HL-60/S4 treated with phorbol 12-myristate 13-acetate at 8.2 ng/mL for 4 days and 3 days (cell line): ENCODE measurements at regions not wholly inside any gene's neighbourhood (a gene's known extent, or its start where the extent isn't known, plus 50 kb on each side); places are given as distances from the start of the nearest gene placed in this dataset.

ENCODE experiments used
- in situ Hi-C: fragments of 300-500 bp; cut with MboI; formaldehyde crosslinking; loops from 2 replicates; pipeline ENCODE4 v1.15.0; 2022; ENCODE audit warnings: low sequenced_read_pairs

GRCh38 chr4:155616117-155616516 is 50.5 kb upstream of the GUCY1A1 start:
- in situ Hi-C loops, result no loop called here

- in situ Hi-C loops, result no loop called here
These were observed 51.4 kb upstream of the GUCY1A1 start for GRCh38 chr4:155615081-155615887.

GRCh38 chr4:155614111-155614762 is 52.4 kb upstream of the GUCY1A1 start:
- in situ Hi-C loops, result no loop called here

- in situ Hi-C loops, result no loop called here
These were observed 54.6 kb upstream of the GUCY1A1 start for GRCh38 chr4:155612074-155612473.

GRCh38 chr4:155611501-155611900 is 55.1 kb upstream of the GUCY1A1 start:
- in situ Hi-C loops, result no loop called here

GRCh38 chr4:155610143-155610542 is 56.5 kb upstream of the GUCY1A1 start:
- in situ Hi-C loops, result no loop called here

- in situ Hi-C loops, result no loop called here
These were observed 57.1 kb upstream of the GUCY1A1 start for GRCh38 chr4:155609455-155610059.

- in situ Hi-C loops, result no loop called here
These were observed 58.3 kb upstream of the GUCY1A1 start for GRCh38 chr4:155608225-155608885.

- in situ Hi-C loops, result no loop called here
These were observed 59.2 kb upstream of the GUCY1A1 start for GRCh38 chr4:155607481-155607880.

- in situ Hi-C loops, result no loop called here
These were observed 61.7 kb upstream of the GUCY1A1 start for GRCh38 chr4:155604718-155605626.

- in situ Hi-C loops, result no loop called here
These were observed 63.2 kb upstream of the GUCY1A1 start for GRCh38 chr4:155603360-155603891.

- in situ Hi-C loops, result no loop called here
These were observed 64.1 kb upstream of the GUCY1A1 start for GRCh38 chr4:155602351-155603140.

GRCh38 chr4:155600244-155600643 is 66.4 kb upstream of the GUCY1A1 start:
- in situ Hi-C loops, result no loop called here

- in situ Hi-C loops, result no loop called here
These were observed 67.1 kb upstream of the GUCY1A1 start for GRCh38 chr4:155599596-155599995.

GRCh38 chr4:155599085-155599484 is 67.6 kb upstream of the GUCY1A1 start:
- in situ Hi-C loops, result no loop called here

- in situ Hi-C loops, result no loop called here
These were observed 68.7 kb upstream of the GUCY1A1 start for GRCh38 chr4:155597933-155598451.

GRCh38 chr4:155597281-155597680 is 69.4 kb upstream of the GUCY1A1 start:
- in situ Hi-C loops, result no loop called here

GRCh38 chr4:155593793-155594192 is 72.9 kb upstream of the GUCY1A1 start:
- in situ Hi-C loops, result no loop called here

- in situ Hi-C loops, result no loop called here
These were observed 73.7 kb upstream of the GUCY1A1 start for GRCh38 chr4:155592938-155593297.
